Gastroesophageal sphincter (tissue), 3 donors: ENCODE measurements at regions not wholly inside any gene's neighbourhood (a gene's known extent, or its start where the extent isn't known, plus 50 kb on each side); places are given as distances from the start of the nearest gene placed in this dataset.

Experiments
- CTCF ChIP-seq, 4 experiments: fragments of 200-600 bp in 2 of 4; fragments of 450-650 bp in 2 of 4; sonication (generic) in 1 of 4; IDR thresholded peaks; one replicate each; pipeline ENCODE4 v1.5.1; 2017 to 2019; ENCODE audit warnings: antibody characterized with exemption in 4 of 4, mild to moderate bottlenecking in 2 of 4, moderate library complexity in 2 of 4
- EP300 ChIP-seq: sonication (generic); formaldehyde crosslinking; IDR thresholded peaks from one replicate; pipeline ENCODE4 v1.6.1; 2017; ENCODE audit warnings: antibody characterized with exemption, mild to moderate bottlenecking
- POLR2A ChIP-seq, 2 donors: fragments of 450-650 bp; IDR thresholded peaks; one replicate each; pipeline ENCODE4 v1.6.1; 2017; ENCODE audit warnings: antibody characterized with exemption in 2 of 2, mild to moderate bottlenecking in 2 of 2, moderate library complexity in 1 of 2

- no peak for TF ChIP-seq CTCF (IDR thresholded peaks at IDR 0.05)
- TF ChIP-seq POLR2A (IDR thresholded peaks at IDR 0.05), result no peak
- TF ChIP-seq EP300, result no peak
Measured at GRCh38 chr14:101110729-101111619, 207.5 kb upstream of the RTL1 start.
